Sigmoid colon (tissue), 4 donors: ENCODE measurements at regions not wholly inside any gene's neighbourhood (a gene's known extent, or its start where the extent isn't known, plus 50 kb on each side); places are given as distances from the start of the nearest gene placed in this dataset.

Source experiments
- EP300 ChIP-seq, 4 donors: sonication (generic); formaldehyde crosslinking; IDR thresholded peaks; one replicate each; pipeline ENCODE4 v1.6.1; 2017; ENCODE audit warnings: antibody characterized with exemption in 4 of 4
- POLR2A ChIP-seq, 2 donors: fragments of 450-650 bp; IDR thresholded peaks; one replicate each; pipeline ENCODE4 v1.6.1; 2016; ENCODE audit warnings: antibody characterized with exemption in 2 of 2, mild to moderate bottlenecking in 2 of 2, moderate library complexity in 2 of 2
- POLR2AphosphoS5 ChIP-seq, 4 donors: sonication (generic); formaldehyde crosslinking; IDR thresholded peaks; one replicate each; pipeline ENCODE4 v1.6.1; 2017; ENCODE audit warnings: antibody characterized with exemption in 4 of 4
- TF ChIP-seq, protein P1 (sequence below), 4 experiments: fragments of 450-650 bp in 3 of 4; fragments of 200-600 bp in 1 of 4; IDR thresholded peaks; one replicate each; pipeline ENCODE4 v1.5.1; 2016 to 2019; ENCODE audit warnings: antibody characterized with exemption in 4 of 4, mild to moderate bottlenecking in 3 of 4, moderate library complexity in 2 of 4

DNA sequence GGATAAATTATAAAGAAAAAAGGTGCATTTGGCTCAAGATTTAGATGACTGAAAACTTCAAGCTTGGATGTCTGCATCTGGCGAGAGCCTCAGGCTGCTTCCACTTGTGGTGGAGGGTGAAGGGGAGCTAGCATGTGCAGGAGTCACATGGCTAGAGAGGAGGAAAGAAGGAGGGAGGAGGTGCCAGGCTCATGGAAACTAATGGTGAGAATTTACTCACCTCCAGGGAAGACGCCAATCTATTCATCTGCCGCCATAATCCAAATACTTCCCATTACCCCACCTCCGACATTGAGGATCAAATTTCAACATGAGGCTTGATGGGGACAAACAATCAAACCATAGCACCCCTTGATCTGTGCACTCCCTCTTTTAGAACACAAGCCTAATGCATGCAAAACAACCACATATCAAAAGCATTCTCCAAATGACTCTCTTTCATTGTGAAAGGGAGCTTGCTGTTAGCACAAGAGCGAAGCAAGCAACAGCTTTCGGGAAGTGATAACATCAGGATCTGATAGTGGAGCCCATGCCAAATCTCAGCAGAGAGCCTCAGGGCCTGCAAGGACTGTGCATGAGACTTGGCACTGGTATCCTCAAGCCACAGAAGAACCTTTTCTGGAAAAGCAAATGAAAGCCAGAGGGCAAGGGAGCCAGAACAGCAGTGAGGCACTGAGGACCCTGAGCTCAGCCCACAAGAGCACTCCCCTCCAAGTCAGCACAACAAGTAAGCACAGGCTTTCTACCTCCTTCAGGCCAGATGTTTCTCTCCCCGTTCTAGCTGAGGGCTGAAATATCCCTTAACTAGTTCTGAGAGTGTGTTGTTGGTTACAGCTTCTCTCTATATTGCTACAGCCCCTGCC lies 50.2 kb upstream of the THBS1 start:
- TF ChIP-seq POLR2A (IDR thresholded peaks at IDR 0.05) (no peak), POLR2AphosphoS5 (IDR thresholded peaks at IDR 0.05) (no peak), EP300 (IDR thresholded peaks at IDR 0.05) (no peak)
- TF ChIP-seq, protein P1, sequence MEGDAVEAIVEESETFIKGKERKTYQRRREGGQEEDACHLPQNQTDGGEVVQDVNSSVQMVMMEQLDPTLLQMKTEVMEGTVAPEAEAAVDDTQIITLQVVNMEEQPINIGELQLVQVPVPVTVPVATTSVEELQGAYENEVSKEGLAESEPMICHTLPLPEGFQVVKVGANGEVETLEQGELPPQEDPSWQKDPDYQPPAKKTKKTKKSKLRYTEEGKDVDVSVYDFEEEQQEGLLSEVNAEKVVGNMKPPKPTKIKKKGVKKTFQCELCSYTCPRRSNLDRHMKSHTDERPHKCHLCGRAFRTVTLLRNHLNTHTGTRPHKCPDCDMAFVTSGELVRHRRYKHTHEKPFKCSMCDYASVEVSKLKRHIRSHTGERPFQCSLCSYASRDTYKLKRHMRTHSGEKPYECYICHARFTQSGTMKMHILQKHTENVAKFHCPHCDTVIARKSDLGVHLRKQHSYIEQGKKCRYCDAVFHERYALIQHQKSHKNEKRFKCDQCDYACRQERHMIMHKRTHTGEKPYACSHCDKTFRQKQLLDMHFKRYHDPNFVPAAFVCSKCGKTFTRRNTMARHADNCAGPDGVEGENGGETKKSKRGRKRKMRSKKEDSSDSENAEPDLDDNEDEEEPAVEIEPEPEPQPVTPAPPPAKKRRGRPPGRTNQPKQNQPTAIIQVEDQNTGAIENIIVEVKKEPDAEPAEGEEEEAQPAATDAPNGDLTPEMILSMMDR (IDR thresholded peaks at IDR 0.05): no peak
